ENCODE measurements at regions not wholly inside any gene's neighbourhood (a gene's known extent, or its start where the extent isn't known, plus 50 kb on each side); places are given as distances from the start of the nearest gene placed in this dataset.
A peak's percentile ranks its signal among the peaks of the same experiment; 100 is the strongest.

DNA sequence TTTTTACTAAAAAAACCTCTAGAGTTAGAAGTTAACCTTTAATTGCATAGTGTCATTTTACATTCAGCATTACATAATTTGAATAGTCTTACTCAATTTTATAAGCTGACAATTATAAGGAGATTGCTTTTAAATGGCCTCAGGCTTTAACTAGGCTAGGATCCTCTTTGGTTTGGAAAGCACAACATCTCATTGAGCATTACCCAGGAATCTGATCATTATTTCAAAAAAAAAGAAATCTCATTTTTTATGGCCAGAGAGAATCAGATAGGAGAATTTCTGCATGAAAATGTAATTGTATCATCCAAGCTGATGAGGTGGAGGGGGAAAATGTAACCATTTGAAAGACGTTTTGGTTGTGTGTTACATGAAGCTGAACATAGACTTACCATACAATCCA, 324.9 kb upstream of the POT1 start:
- BruUV-seq (replicated peaks), result no TSS peak

DNA sequence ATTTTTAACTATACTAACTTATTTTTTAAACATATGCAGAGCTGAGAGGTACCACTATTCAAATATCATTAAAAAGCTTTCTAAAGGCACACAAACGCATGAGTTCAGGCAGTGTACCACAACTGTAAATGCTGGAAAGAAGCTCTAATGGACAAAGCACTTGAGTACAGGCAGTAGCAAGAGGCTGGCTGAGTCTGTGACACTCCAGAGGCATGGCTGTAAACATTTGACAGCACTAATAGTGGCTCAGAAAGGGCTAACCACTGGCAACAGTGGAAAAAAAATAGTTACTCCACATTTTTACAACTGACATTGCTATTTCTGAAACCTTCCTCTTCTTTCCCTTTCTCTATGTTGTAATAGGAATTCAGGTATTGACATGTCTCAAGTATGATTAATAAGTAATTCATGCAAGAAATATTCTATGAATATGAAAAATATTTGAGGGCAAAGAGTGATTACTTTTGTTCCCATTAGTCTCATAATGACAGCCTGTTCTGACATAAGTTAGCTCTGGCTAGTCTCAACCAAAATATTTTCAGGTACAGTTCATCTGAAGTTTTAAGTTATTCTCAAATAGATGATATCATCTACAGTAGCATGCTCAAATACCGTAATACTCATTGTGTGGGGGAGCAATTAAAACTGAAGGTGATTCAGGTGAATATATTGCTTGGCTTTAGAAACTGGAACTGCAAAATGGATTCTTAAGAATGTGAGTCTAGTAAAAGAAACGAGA, 324.0 kb upstream of the POT1 start:
- Histone ChIP-seq H3F3A (ENCODE audit: insufficient read depth, low read depth) (no peaks in the 10 kb centered on the region), H3K4me3 (no peak overlapping the region), H3K4me1 (replicated peaks; ENCODE audit: insufficient read depth) (no peaks in the 10 kb centered on the region), H3K36me3 (ENCODE audit: low read depth) (no peaks in the 10 kb centered on the region), H3K9me2 (ENCODE audit: insufficient read depth) (no peaks in the 10 kb centered on the region; the same call in 1 of the 2 replicates), H4K20me1 (ENCODE audit: insufficient read depth) (no peaks in the 10 kb centered on the region), H3K27me3 (ENCODE audit: insufficient read depth, low read depth) (no peaks in the 10 kb centered on the region), H2AFZ (peak overlapping the region; percentile 57; the same call in 1 of the 2 replicates), H3K9me3 (ENCODE audit: insufficient read depth, low read depth) (no peaks in the 10 kb centered on the region), H3K27ac (no peak overlapping the region), H3K4me2 (no peak overlapping the region), H3K79me2 (ENCODE audit: low read depth) (no peaks in the 10 kb centered on the region)
- TF ChIP-seq EZH2 (IDR thresholded peaks at IDR 0.05; ENCODE audit: low read depth), result no peak
- TF ChIP-seq, protein P1, sequence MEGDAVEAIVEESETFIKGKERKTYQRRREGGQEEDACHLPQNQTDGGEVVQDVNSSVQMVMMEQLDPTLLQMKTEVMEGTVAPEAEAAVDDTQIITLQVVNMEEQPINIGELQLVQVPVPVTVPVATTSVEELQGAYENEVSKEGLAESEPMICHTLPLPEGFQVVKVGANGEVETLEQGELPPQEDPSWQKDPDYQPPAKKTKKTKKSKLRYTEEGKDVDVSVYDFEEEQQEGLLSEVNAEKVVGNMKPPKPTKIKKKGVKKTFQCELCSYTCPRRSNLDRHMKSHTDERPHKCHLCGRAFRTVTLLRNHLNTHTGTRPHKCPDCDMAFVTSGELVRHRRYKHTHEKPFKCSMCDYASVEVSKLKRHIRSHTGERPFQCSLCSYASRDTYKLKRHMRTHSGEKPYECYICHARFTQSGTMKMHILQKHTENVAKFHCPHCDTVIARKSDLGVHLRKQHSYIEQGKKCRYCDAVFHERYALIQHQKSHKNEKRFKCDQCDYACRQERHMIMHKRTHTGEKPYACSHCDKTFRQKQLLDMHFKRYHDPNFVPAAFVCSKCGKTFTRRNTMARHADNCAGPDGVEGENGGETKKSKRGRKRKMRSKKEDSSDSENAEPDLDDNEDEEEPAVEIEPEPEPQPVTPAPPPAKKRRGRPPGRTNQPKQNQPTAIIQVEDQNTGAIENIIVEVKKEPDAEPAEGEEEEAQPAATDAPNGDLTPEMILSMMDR (conservative IDR thresholded peaks at IDR 0.05), result no peak
- POLR2A ChIA-PET (ENCODE audit: unreplicated experiment), result no interaction called here
- CTCF ChIA-PET, result no interaction called here
- DNase-seq, result peak in 1 of 2 experiments; percentile 77
- intact Hi-C loops (cut with micrococcal nuclease; ENCODE audit: unreplicated experiment), result no loop called here
- BruUV-seq (replicated peaks), result no TSS peak

More for the DNA sequence above, 324.9 kb upstream of the POT1 start:
- H4K20me1 ChIP-seq (ENCODE audit: insufficient read depth), result no peaks in the 10 kb centered on the region
- H3K4me2 ChIP-seq, result no peak overlapping the region
- no peak overlapping the region for H3K27ac ChIP-seq
- H3K36me3 ChIP-seq (ENCODE audit: low read depth), result no peaks in the 10 kb centered on the region
- TF ChIP-seq, protein P1 (conservative IDR thresholded peaks at IDR 0.05), result no peak
- no peak for TF ChIP-seq EZH2 (IDR thresholded peaks at IDR 0.05; ENCODE audit: low read depth)
- H3K27me3 ChIP-seq (ENCODE audit: insufficient read depth, low read depth), result no peaks in the 10 kb centered on the region
- no peak overlapping the region for H3K4me3 ChIP-seq
- CTCF ChIA-PET, result no interaction called here
- no peaks in the 10 kb centered on the region for H3K4me1 ChIP-seq (replicated peaks; ENCODE audit: insufficient read depth)
- H3K9me3 ChIP-seq (ENCODE audit: insufficient read depth, low read depth), result no peaks in the 10 kb centered on the region
- POLR2A ChIA-PET (ENCODE audit: unreplicated experiment), result no interaction called here
- intact Hi-C loops (cut with micrococcal nuclease; ENCODE audit: unreplicated experiment), result no loop called here
- H3K79me2 ChIP-seq (ENCODE audit: low read depth), result no peaks in the 10 kb centered on the region
- H2AFZ ChIP-seq, result no peak overlapping the region
- H3F3A ChIP-seq (ENCODE audit: insufficient read depth, low read depth), result no peaks in the 10 kb centered on the region
- no peaks in the 10 kb centered on the region; the same call in 1 of the 2 replicates for H3K9me2 ChIP-seq (ENCODE audit: insufficient read depth)
- no peak for DNase-seq

DNA sequence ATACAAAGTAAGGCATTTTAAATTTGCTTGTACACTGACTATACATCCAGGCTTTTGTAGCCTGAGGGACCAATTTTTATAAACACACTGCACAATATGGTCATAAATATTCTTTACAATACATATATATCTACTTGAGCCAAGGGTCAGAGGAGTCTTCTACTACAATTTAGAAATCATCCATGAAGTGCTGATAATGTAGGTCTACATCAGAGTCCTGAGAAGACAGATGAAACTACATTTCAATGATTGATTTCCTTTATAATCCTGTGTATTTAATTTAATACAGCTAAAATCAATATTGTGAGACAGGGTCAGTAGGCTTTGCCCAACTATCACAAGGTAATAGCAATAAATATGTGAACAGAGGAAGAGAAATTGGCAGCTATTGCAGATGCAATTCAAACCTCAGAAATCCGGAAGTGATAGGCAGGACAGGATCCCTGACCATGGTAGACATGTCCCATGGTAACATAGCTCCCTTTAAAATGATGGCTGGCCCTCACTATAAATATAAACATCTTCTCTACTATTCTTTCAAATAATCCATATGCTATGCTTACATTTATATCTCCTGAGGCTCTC, 318.0 kb upstream of the POT1 start:
- Histone ChIP-seq H3K4me2 (no peak overlapping the region), H3K36me3 (ENCODE audit: low read depth) (no peaks in the 10 kb centered on the region), H3K4me1 (replicated peaks; ENCODE audit: insufficient read depth) (no peaks in the 10 kb centered on the region), H3K9me2 (ENCODE audit: insufficient read depth) (no peaks in the 10 kb centered on the region; the same call in 1 of the 2 replicates), H3K27me3 (ENCODE audit: insufficient read depth, low read depth) (no peaks in the 10 kb centered on the region), H3F3A (ENCODE audit: insufficient read depth, low read depth) (no peaks in the 10 kb centered on the region), H2AFZ (no peak overlapping the region), H3K79me2 (ENCODE audit: low read depth) (no peaks in the 10 kb centered on the region), H3K27ac (no peak overlapping the region), H3K4me3 (no peak overlapping the region), H3K9me3 (ENCODE audit: insufficient read depth, low read depth) (no peaks in the 10 kb centered on the region), H4K20me1 (ENCODE audit: insufficient read depth) (no peaks in the 10 kb centered on the region)
- POLR2A ChIA-PET (ENCODE audit: unreplicated experiment), result no interaction called here
- BruUV-seq (replicated peaks), result no TSS peak
- no peak for DNase-seq
- TF ChIP-seq, protein P1 (conservative IDR thresholded peaks at IDR 0.05), result no peak
- TF ChIP-seq EZH2 (IDR thresholded peaks at IDR 0.05; ENCODE audit: low read depth), result no peak
- intact Hi-C loops (cut with micrococcal nuclease; ENCODE audit: unreplicated experiment), result no loop called here
- CTCF ChIA-PET, result no interaction called here
